Erythroblast (primary cell): ENCODE measurements at regions not wholly inside any gene's neighbourhood (a gene's known extent, or its start where the extent isn't known, plus 50 kb on each side); places are given as distances from the start of the nearest gene placed in this dataset.

Source experiments
- GATA1 ChIP-seq: IDR thresholded peaks from 2 replicates; pipeline ENCODE4 v1.6.1; 2011; ENCODE audit warnings: low read depth, mild to moderate bottlenecking, control low read depth, low read length, moderate library complexity
- POLR2A ChIP-seq: IDR thresholded peaks from 2 replicates; pipeline ENCODE4 v1.6.1; 2011; ENCODE audit warnings: mild to moderate bottlenecking, low read length

GRCh38 chr2:12533337-12534005 lies 183.3 kb upstream of the TRIB2 start:
- TF ChIP-seq POLR2A, result no peak
- no peak for TF ChIP-seq GATA1
